Activated naive CD4-positive, alpha-beta T cell treated with anti-CD3 and anti-CD28 coated beads, Interleukin-2, amount 50 U/mL, for 72 hours (primary cell): ENCODE measurements at regions not wholly inside any gene's neighbourhood (a gene's known extent, or its start where the extent isn't known, plus 50 kb on each side); places are given as distances from the start of the nearest gene placed in this dataset.

Source experiments
- ATAC-seq, 2 donors: fragments of 150-1000 bp; cut with Tn5 transposase; 2 replicates each; pipeline ENCODE4 v1.10.0; 2021; ENCODE audit warnings: mild to moderate bottlenecking in 2 of 2, moderate library complexity in 2 of 2
- DNase-seq, 2 donors: peaks; one replicate each; pipeline ENCODE4 v3.0.0; 2021 to 2022; ENCODE audit warnings: low spot score in 2 of 2
- H3K27ac Mint-ChIP-seq, 2 donors: one replicate each; pipeline ENCODE4 v1.8.0; 2022; ENCODE audit warnings: mild to moderate bottlenecking in 2 of 2, mixed read lengths in 2 of 2
- H3K36me3 Mint-ChIP-seq, 2 donors: one replicate each; pipeline ENCODE4 v1.8.0; 2022; ENCODE audit warnings: mixed read lengths in 2 of 2
- H3K9me3 Mint-ChIP-seq, 2 donors: one replicate each; pipeline ENCODE4 v1.8.0; 2022; ENCODE audit warnings: mixed read lengths in 2 of 2

DNA sequence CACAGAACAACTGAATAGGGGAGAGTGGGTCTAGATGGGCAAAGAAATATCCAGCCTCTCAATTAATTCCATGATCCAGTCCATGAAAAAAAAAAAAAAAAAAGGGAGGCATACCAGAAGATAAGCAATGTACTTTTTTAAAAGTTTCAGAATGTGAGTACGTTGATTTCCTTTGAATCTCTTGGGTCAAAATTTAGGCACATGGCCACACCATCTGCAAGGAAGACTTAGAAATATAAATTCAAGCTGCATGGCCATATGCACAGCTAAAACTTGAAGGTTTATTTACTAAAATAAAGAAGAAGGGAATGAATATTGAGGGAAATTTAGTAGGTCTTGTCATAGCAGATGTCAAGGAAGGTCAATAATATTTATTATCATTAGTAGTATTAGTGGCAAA lies 286.5 kb upstream of the CDH7 start:
- ATAC-seq, result no peak
- H3K36me3 Mint-ChIP-seq, result no peaks in the 10 kb centered on the region

DNA sequence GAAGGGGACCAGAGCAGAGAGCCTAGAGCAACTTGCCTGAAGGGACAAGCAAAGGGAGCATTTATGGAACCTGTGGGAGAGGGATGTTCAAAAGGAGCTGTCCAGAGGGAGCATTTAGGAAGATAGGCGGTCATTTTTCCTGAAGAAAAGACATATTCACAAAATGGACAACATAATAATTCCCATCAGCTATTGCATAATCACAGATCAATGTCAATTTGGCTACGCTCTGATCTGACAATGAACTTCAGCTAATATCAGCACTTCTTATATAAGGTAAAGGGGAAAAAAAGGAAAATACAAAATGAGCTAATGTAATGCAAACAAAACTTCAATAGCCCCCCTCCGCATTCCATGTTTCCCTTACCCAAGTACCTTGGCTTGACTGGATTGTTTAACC lies 291.1 kb upstream of the CDH7 start:
- Mint-ChIP-seq H3K36me3 (no peaks in the 10 kb centered on the region), H3K9me3 (peaks cover 25 to 32% of the 10 kb centered on the region in 2 donors), H3K27ac (no peak overlapping the region)
- DNase-seq (no peak), ATAC-seq (no peak)

More for the DNA sequence above, 286.5 kb upstream of the CDH7 start:
- H3K27ac Mint-ChIP-seq, result no peak overlapping the region
- no peak for DNase-seq
- peaks cover 19 to 36% of the 10 kb centered on the region in 2 donors for H3K9me3 Mint-ChIP-seq

DNA sequence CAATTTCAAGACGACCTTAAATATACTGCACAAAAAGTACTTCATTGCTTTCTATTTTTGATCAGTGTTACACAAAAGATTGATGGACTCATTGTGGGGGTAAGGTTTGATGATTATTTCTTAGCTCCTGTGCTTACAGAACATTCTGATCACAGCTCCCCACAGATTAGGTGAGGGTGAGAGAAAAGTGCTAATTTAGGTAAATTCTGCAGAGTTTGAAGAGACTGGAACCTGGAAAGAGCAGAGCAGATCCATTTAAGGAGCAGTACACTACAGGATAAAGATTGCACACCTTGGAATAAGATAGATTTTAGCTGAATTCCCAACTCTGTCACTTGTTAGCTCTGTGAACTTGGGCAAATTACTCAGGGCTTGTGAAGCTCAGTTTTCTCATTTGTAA lies 291.9 kb upstream of the CDH7 start:
- Mint-ChIP-seq H3K9me3 (peaks cover 21 to 29% of the 10 kb centered on the region in 2 donors), H3K36me3 (no peaks in the 10 kb centered on the region), H3K27ac (no peak overlapping the region)
- DNase-seq, result no peak
- ATAC-seq, result no peak

DNA sequence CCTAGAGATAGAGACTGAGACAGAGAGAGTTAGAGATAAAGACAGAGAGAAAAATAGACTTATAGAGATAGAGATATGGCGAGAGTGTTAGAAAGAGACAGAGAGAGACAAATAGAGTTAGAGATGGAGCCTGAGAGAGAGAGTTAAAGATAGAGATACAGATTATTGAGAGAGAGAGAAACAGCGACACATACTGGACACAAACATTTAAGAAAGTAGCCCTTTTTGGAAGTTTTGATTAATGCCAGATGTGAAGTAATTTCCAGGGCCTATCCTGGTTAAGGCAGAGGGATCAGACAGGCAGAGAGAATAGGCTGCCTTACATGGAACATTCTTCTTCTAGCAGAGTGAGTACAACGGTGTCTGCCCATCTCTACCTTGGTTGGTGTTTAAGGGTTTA lies 311.6 kb upstream of the CDH7 start:
- DNase-seq (no peak), ATAC-seq (no peak)
- Mint-ChIP-seq H3K27ac (no peak overlapping the region), H3K9me3 (peaks cover 19 to 23% of the 10 kb centered on the region in 2 donors), H3K36me3 (peaks cover 0 to 4% of the 10 kb centered on the region in 2 donors)

DNA sequence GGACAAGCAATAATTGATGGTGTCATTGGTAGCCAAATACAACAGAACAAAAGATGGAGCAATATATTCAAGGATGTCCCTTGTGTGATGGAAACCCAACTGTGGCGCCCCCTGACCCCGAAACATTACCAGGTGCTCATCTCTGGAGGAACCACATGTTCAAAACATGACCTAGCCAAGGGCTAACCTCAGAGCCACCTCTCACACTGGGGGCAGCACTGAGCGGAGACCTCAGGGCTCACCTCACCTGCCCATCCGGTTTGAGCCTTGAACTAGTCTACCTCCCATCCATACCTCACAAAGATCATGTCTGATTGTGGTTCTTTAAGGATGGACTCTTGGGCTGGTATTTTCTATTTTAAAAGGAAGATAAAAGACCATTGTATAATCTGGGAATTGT lies 314.4 kb upstream of the CDH7 start:
- Mint-ChIP-seq H3K9me3 (peaks cover 11 to 24% of the 10 kb centered on the region in 2 donors), H3K36me3 (no peaks in the 10 kb centered on the region), H3K27ac (no peak overlapping the region)
- no peak for DNase-seq
- no peak for ATAC-seq

DNA sequence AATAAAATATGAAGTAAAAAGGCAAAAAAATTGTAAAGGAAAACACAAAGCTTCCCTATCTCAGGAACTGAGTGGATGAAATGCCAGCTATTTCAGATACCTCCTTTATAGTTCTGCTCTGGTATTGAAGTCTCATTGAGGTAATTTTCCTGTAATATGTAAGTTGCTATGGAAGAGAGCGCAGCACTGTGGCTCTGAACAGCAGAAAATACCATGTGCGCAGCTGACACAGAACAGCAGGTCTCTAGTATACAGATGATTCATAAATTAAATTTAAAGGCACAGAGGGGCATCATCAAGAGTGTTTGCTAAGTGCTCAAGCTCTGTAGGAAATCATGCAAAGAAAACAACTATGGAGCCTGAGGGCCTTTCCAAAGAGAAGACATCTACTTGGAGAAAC lies 315.3 kb upstream of the CDH7 start:
- no peaks in the 10 kb centered on the region for H3K36me3 Mint-ChIP-seq
- no peak overlapping the region for H3K27ac Mint-ChIP-seq
- H3K9me3 Mint-ChIP-seq, result peaks cover 9 to 17% of the 10 kb centered on the region in 2 donors

DNA sequence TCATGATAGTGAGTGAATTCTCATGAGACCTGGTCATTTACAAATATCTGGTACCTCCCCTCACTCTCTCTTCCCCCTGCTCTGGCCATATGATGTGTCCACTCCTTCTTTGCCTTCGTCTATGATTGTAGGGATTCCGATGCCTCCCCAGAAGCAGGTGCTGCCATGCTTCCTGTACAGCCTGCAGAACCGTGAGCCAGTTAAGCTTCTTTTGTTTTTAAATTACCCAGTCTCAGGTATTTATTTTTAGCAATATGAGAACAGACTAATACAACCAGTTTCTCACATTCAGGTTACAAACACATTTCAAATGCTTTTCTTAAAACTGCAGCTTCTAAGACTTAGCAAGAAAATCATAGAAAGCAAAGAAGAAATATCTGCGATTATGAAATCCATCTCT lies 321.2 kb upstream of the CDH7 start:
- Mint-ChIP-seq H3K9me3 (peaks cover 13 to 15% of the 10 kb centered on the region in 2 donors), H3K27ac (no peak overlapping the region), H3K36me3 (no peaks in the 10 kb centered on the region)
- ATAC-seq (no peak), DNase-seq (no peak)

More for the DNA sequence above, 315.3 kb upstream of the CDH7 start:
- no peak for ATAC-seq
- DNase-seq, result no peak

DNA sequence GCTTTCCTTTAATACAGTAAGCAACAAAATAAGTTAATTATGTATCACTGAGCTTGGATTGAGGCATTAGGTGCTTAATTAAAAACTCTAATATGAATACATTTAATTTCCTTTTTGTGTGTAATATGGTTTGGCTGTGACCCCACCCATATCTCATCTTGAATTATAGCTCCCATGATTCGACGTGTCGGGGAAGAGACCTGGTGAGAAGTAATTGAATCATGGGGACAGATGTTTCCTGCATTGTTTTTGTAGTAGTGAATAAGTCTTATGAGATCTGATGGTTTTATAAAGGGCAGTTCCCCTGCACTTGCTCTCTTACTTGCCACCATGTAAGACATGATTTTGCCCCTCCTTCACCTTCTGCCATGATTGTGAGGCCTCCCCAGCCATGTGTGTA lies 325.4 kb upstream of the CDH7 start:
- ATAC-seq (no peak), DNase-seq (no peak)
- H3K27ac Mint-ChIP-seq, result no peak overlapping the region
- H3K36me3 Mint-ChIP-seq, result no peaks in the 10 kb centered on the region
- H3K9me3 Mint-ChIP-seq, result peaks cover 17 to 22% of the 10 kb centered on the region in 2 donors

DNA sequence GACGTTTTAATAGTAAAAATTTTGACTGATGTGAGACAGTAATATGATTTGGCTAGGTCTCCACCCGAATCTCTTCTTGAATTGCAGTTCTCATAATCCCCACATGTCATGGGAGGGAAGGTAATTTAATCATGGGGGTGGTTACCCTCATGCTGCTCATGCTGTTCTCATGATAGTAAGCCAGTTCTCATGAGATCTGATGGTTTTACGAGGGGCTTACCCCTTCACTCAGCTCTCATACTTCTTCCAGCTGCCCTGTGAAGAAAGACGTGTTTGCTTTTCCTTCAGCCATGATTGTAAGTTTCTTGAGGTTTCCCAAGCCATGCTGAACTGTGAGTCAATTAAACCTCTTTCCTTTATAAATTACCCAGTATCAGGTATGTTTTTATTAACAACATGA lies 327.0 kb upstream of the CDH7 start:
- H3K27ac Mint-ChIP-seq, result no peak overlapping the region
- no peaks in the 10 kb centered on the region for H3K36me3 Mint-ChIP-seq
- H3K9me3 Mint-ChIP-seq, result peaks cover 18 to 22% of the 10 kb centered on the region in 2 donors
- ATAC-seq (no peak), DNase-seq (no peak)

DNA sequence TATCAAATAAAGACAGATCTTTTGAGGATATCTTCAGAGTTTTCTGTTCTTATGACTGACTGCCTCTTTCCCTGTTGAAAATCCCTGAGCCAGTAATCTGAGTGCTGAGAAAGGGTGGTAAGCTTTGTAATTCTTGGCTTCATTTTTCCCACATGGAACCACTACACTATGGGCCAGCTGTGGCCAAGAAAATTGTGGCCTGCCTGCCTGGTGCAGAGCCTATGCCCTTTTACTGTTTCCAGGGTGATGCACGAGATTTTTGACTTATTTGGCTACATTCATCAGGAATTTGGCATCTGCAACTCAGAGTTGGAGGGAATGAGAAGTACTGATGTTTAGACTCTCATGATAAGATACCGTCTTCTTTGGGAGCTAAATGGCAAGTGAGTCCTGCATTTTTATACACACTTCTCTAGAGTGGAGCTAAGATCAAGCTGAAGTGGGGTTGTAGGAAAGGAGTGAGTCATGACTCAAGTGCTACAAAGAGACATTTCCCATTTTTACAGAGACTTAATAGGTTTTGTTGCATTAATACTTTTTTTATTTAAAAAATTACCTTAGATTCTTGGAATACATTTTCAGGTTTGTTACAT lies 328.2 kb upstream of the CDH7 start:
- Mint-ChIP-seq H3K9me3 (peaks cover 15 to 20% of the 10 kb centered on the region in 2 donors), H3K27ac (no peak overlapping the region), H3K36me3 (no peaks in the 10 kb centered on the region)
- ATAC-seq (no peak), DNase-seq (no peak)

DNA sequence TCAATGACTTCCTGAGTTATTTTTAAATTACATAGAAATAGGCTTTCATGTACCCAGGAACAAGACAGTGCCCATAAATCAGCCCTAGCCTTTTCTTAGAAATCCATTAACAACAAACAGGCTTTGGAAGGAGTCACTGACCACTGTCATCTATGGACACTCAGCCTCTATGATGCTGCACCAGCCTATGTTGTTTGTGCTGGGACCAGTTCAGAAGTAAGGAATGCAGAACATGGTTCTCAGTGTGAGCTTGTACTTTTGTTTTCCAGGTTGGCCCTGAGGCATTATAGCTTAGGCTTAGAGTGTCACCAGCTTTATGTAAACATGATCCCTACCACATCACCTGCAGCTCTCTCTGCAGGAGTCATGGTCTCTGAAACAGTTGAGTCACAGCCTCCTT lies 335.7 kb upstream of the CDH7 start:
- Mint-ChIP-seq H3K27ac (no peak overlapping the region), H3K9me3 (peaks cover 3 to 8% of the 10 kb centered on the region in 2 donors), H3K36me3 (no peaks in the 10 kb centered on the region)
- ATAC-seq, result no peak
- no peak for DNase-seq

DNA sequence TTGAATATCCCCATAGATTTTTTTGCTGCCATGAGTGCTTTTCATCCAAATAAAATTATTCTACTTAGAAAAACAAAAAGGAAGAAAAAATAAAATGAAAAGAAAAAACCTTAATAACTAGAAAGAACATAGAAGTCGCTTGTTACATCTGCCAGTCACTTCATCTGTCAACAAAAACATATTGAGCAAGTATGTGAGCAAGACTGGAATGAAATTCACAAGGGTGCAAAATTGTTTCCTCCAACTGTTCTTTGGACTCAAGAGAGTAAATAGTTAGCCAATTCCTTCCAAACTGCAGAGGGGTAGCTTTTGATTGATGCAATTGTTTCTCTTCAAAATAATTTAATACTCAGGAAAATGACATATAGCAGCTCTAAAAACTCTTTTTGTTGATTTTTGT lies 336.3 kb upstream of the CDH7 start:
- H3K36me3 Mint-ChIP-seq, result no peaks in the 10 kb centered on the region
- no peak overlapping the region for H3K27ac Mint-ChIP-seq
- H3K9me3 Mint-ChIP-seq, result peaks cover 3 to 8% of the 10 kb centered on the region in 2 donors
- DNase-seq, result no peak
- ATAC-seq, result no peak

DNA sequence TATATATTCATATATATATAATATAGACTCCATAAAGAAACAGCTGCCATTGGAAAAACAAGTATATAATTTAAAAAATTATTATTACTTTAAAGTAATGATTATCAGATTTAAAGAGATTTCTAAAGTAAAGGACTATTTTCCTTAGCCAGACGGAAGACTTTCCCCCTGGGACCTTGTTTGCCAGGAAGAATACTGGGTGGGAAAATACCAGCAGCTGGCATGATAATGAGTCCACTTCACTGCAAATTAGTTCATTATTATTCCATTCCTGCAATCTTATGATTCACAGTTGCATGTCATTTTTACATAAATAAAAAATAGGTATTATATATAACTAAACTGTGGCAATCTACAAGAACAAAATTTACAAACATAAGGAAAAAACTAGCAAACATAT lies 339.8 kb upstream of the CDH7 start:
- DNase-seq, result no peak
- no peak overlapping the region for H3K27ac Mint-ChIP-seq
- H3K36me3 Mint-ChIP-seq, result no peaks in the 10 kb centered on the region
- peaks cover 3 to 8% of the 10 kb centered on the region in 2 donors for H3K9me3 Mint-ChIP-seq
- ATAC-seq, result no peak

DNA sequence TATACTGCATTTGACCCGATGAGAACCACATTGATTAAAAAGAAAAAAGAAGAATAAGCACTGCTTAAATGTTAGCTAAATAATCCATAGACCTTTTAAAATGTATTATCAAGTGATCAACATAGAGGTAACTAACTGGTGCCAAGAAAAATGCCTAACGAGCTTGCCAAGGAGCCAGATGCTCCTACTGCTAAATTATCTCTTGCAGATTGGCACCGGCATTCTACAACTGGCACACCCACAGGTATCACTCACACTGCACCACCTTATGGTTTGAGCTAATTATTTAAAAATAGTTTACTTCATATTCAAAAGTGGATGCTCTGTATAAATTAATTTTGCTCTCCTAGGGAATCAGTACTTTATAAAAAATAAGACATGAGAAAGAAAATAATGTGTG lies 341.6 kb upstream of the CDH7 start:
- Mint-ChIP-seq H3K27ac (no peak overlapping the region), H3K9me3 (peaks cover 8 to 10% of the 10 kb centered on the region in 2 donors), H3K36me3 (no peaks in the 10 kb centered on the region)
- ATAC-seq (no peak), DNase-seq (no peak)

DNA sequence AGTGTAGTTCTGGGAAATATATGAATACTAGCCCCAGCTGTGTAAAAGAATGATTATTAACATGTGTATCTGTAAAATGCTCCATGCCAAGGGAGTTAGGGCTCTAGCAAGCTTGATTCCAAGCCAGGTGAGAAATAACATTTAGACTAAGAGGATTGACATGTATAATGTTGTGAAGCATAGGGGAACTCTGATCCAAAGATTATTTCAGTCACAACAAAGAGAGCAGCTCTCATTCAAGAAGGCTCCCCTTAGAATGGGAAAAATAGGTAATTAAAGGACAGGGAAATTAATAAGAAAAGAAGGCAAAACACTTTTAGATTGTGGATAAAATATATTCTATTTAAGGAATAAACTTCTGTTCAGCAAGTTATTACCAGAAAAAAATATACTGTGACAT lies 347.3 kb upstream of the CDH7 start:
- no peak for DNase-seq
- no peak for ATAC-seq
- no peaks in the 10 kb centered on the region for H3K36me3 Mint-ChIP-seq
- no peak overlapping the region for H3K27ac Mint-ChIP-seq
- peaks cover 12 to 30% of the 10 kb centered on the region in 2 donors for H3K9me3 Mint-ChIP-seq

DNA sequence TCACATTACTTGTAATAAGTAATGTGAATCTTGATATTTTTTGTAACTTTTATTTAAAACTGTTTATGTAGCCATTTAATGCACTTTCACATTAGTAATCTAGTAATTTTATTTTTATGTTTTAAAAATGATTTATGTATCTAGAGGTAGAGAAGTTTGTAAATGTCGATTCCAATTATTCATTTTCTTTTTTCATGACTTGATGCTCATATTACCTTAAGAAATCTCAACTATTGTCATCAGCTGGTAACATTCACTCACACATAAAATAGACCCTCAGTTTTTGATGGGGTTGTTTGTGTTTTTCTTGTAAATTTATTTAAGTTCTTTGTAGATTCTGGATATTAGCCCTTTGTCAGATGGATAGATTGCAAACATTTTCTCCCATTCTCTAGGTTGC lies 351.7 kb upstream of the CDH7 start:
- no peak overlapping the region for H3K27ac Mint-ChIP-seq
- ATAC-seq, result no peak
- H3K9me3 Mint-ChIP-seq, result peaks cover 12 to 23% of the 10 kb centered on the region in 2 donors
- H3K36me3 Mint-ChIP-seq, result no peaks in the 10 kb centered on the region
- DNase-seq, result no peak

DNA sequence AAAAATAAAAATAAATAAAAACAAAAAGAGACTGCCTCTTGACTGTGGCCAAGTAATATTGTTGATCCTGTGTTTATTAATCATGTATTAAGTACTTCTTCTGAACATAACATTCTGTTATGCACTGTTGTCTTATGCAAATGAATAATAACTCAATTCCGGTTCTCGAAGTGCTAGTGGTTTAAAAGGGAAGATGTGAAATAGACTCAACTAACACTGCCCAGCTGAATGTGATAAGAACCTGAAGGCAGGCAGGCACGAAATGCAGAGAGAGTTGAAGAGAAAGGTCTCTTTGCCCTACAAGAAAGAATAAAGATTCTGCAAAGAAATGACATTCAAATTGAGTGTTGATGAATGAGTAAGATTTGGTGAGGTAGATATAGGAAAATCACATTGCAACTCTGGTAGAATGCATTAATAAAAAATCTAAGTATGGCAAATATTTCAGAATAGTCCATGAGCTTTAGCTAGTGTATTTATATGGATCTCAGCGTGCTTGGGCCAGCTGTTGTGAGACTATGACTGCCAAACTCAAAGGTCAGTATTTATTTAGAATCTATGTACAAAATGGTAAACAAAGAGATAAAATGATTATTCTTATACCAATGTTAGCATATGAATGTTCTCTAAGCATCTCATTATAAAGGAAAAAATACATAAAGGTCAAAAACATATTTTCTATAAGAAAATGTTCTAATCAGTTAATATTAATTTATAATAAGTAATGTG lies 352.3 kb upstream of the CDH7 start:
- H3K27ac Mint-ChIP-seq, result no peak overlapping the region

DNA sequence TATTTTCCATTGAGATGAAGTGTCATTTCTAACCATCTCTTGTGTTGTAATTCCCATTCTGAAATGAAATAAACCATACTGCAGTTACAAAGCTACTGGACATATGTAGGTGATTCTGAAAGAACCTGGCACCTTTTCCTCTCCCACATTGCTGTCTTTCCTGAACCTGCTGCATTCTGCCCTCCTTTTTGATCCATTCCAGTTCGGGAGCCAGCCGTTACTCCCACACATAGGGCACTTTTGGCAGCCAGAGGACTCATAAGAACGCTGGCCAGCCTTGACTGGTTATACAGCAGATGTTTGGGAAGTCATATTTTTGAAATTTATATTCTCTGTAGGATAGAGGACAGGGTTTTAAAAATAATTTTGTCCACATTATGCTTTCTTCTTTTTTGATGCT lies 369.8 kb upstream of the CDH7 start:
- ATAC-seq, result no peak
- Mint-ChIP-seq H3K27ac (no peak overlapping the region), H3K36me3 (peaks cover 0 to 5% of the 10 kb centered on the region in 2 donors), H3K9me3 (peaks cover 17 to 26% of the 10 kb centered on the region in 2 donors)
- DNase-seq, result no peak

More for the DNA sequence above, 352.3 kb upstream of the CDH7 start:
- no peak for ATAC-seq
- Mint-ChIP-seq H3K9me3 (peaks cover 12 to 20% of the 10 kb centered on the region in 2 donors), H3K36me3 (no peaks in the 10 kb centered on the region)
- no peak for DNase-seq
